ENCODE measurements at regions not wholly inside any gene's neighbourhood (a gene's known extent, or its start where the extent isn't known, plus 50 kb on each side); places are given as distances from the start of the nearest gene placed in this dataset.
"Not testable (repeated sequence)": the region's sequence is repeated elsewhere in the genome, so short reads cannot be mapped to it uniquely, and the experiment has no call there.

- Histone ChIP-seq H3K4me3 (no peak overlapping the region), H3K36me3 (no peaks in the 10 kb centered on the region), H3K9me3 (no peaks in the 10 kb centered on the region), H3K27ac (no peak overlapping the region), H3K4me1 (no peaks in the 10 kb centered on the region), H3K27me3 (no peaks in the 10 kb centered on the region)
- DNase-seq (ENCODE audit: low spot score in 2 of 2): no peak
- TF ChIP-seq CTCF (IDR thresholded peaks at IDR 0.05): no peak
- intact Hi-C loops (cut with DNase I): no loop called here
Observed at GRCh38 chr2:234865040-234865439, 86.8 kb upstream of the SH3BP4 start.

- no peaks in the 10 kb centered on the region for H3K9me3 ChIP-seq
- intact Hi-C loops (cut with DNase I): no loop called here
- no peak overlapping the region for H3K4me3 ChIP-seq
- H3K36me3 ChIP-seq: no peaks in the 10 kb centered on the region
- no peak for TF ChIP-seq CTCF (IDR thresholded peaks at IDR 0.05)
- H3K4me1 ChIP-seq: no peaks in the 10 kb centered on the region
- no peaks in the 10 kb centered on the region for H3K27me3 ChIP-seq
- no peak for DNase-seq (ENCODE audit: low spot score in 2 of 2)
- H3K27ac ChIP-seq: no peak overlapping the region
Observed at GRCh38 chr2:234864506-234864905, 87.3 kb upstream of the SH3BP4 start.

DNA sequence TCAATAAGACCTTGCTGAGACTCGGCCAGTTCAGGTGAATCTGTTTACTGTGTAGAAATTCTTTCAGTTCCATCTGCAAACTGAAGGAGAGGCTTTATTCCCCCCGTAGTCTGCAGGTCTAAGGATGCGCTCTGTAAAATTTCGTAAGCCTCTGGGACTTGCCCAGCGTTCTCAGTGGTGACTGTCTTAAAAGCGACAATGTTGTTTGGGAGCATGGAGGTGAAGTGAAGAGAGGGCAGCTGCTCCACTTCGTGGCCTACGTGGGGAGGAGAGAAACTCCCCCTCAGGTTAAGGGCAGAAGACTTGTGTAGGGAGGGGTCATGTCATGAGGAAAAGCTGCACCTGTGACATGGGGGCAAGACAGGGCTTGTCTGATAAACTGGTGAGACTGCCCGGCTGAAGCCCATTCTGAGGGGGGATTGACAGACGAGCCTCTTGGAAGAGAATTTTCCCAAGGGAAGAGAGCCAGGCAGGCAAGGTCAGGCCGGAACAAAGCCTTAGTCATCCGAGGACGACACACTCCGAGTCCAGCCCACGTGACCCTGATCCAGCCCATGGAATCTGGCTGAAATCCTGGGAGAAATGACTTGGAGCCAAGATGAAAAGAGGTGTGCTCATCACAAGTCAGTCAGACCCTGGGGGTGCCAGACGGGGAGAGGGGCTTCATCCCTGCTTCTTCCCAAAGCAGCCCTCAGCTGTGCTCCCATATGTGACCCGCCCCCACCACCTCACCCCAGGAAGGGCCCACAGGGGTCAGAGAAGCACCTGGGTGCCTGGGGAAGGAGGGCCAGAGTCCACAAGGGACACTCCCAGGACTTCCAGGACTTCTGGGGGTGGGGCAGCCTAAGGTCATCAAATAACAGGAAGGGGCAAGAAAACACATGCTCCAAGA is 88.5 kb upstream of the SH3BP4 start:
- Histone ChIP-seq H3K36me3 (no peaks in the 10 kb centered on the region), H3K27ac (no peak overlapping the region), H3K9me3 (no peaks in the 10 kb centered on the region), H3K4me3 (no peak overlapping the region), H3K27me3 (no peaks in the 10 kb centered on the region), H3K4me1 (no peaks in the 10 kb centered on the region)
- no peak for DNase-seq (ENCODE audit: low spot score in 2 of 2)
- intact Hi-C loops (cut with DNase I): no loop called here
- TF ChIP-seq CTCF (IDR thresholded peaks at IDR 0.05): no peak

DNA sequence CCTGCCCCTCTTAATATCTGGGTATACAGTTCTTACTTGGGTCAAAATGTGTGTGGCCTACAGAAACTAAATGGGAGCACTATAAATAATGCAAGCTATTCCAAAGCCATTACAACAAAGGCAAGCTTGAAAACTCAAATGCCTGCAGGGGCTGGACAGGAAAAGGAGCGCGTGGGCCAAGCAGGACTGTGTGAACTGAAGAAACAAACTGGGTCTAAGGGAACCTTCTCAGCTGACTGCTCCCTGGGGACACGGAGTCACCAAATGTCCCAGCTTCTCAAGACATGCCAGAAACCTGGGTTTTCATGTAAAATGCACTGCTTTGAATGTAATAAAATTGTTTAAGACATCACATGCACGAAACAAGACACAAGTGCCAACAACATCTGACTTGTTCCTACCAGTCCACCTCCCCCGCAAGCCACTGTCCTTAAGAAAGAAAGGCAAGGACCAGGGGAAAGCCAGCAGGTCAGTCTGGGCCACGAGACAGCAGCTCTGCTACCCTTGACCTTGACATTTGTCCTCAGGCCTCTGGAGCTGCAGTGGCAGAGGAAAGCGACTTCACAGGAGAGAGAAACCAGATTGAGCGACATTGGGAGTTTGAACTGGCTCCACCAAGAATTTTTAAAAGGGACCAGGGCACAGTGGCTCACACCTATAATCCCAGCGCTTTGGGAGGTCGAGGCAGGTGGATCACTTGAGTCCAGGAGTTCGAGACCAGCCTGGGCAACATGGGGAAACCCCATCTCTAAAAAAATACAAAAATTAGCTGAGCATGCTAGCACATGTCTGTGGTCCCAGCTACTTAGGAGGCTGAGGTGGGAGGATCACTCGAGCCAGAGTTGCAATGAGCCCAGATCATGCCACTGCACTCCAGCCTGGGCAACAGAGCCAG is 89.7 kb upstream of the SH3BP4 start:
- Histone ChIP-seq H3K27ac (no peak overlapping the region), H3K9me3 (no peaks in the 10 kb centered on the region), H3K36me3 (no peaks in the 10 kb centered on the region), H3K4me3 (no peak overlapping the region), H3K4me1 (no peaks in the 10 kb centered on the region), H3K27me3 (no peaks in the 10 kb centered on the region)
- peak in 1 of 2 donors; percentile 66 for DNase-seq (ENCODE audit: low spot score in 2 of 2)
- TF ChIP-seq CTCF (IDR thresholded peaks at IDR 0.05): no peak
- intact Hi-C loops (cut with DNase I): no loop called here

DNA sequence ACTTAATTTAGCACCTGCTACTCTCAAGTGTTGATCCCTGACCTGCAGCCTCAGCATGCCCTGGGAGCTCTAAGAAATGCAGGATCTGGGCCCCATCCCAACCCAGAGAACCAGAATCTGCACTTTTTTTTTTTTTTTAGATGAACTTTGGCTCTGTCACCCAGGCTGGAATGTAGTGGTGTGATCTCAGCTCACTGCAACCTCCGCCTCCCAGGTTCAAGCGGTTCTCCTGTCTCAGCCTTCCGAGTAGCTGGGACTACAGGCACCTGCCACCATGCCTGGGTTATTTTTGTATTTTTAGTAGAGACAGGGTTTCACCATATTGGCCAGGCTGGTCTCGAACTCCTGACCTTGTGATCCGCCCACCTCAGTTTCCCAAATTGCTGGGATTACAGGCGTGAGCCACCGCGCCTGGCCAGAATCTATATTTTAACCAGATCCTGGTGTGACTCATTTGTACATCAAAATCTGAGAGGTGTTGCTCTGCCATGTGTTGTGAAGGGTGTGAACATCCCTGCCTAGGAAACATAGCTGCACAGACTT is 92.4 kb upstream of the SH3BP4 start:
- H3K36me3 ChIP-seq; H3K4me3 ChIP-seq; DNase-seq (ENCODE audit: low spot score in 2 of 2); H3K27me3 ChIP-seq; H3K27ac ChIP-seq; H3K9me3 ChIP-seq; H3K4me1 ChIP-seq; intact Hi-C loops (cut with DNase I): not testable (repeated sequence)
